ENCODE measurements at regions not wholly inside any gene's neighbourhood (a gene's known extent, or its start where the extent isn't known, plus 50 kb on each side); places are given as distances from the start of the nearest gene placed in this dataset.

DNA sequence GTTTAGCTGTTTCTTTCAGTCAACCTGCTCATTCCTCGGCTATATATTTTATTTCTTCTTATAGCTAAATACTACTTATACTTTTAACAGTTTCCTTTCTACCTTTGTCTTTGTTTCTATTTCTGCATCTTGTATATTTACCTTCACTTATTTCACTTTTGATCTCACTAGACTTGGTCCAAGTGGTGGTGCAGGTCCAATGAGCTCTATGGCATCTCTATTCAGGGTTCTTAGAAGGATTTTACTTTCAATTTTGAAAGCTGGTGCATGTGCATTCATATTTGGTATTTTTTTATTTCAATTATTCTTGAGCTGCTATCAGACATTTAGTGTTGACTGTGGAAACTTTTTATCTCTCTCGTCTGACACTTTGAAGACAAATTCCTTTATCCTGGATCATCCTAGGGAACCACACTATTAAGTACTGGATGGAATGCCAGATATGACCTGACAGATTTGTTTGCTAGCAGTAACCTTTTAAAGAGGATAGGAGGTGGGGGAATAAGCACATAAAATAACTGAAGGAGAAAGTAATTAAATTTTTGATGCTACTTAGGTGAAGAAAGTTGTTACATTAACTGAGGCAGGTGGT is 123.1 kb upstream of the PJA2 start:
- peak; percentile 12 for DNase-seq (ENCODE audit: low read depth)

DNA sequence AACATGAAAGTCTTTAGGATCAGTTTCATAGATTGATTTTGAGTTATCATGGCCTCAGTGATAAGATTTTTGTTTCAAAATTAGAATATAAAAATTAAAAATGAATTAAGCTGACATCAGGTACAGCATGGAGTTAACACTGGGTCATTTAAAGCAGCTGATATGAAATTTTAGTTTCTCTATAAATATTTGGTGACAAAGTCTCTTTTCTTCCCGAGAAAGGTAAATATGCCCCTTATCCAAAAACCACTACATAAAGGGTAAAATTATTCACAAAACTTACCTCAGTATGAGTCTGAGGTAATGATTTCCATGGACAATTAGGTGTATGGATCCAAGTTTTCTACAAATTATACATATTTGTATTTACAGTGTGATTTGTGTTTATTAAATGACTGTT is 121.5 kb upstream of the PJA2 start:
- no peak for DNase-seq (ENCODE audit: low read depth)

DNA sequence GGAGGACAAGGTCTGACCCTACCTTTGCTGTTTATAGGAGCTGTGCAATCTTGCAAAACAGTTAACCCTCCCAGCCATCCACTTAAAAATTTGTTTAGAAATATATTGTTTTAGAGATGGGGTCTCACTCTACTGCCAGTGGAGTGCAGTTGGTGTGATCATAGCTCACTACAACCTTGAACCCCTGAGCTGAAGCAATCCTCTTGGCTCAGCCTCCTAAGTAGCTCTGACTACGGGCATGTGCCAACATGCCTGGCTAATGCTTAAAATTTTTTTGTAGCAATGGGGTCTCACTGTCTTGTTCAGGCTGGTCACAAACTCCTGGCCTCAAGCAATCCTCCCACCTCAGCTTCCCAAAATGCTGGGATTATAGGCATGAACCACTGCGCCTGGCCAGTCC is 120.2 kb upstream of the PJA2 start:
- DNase-seq (ENCODE audit: low read depth), result no peak

DNA sequence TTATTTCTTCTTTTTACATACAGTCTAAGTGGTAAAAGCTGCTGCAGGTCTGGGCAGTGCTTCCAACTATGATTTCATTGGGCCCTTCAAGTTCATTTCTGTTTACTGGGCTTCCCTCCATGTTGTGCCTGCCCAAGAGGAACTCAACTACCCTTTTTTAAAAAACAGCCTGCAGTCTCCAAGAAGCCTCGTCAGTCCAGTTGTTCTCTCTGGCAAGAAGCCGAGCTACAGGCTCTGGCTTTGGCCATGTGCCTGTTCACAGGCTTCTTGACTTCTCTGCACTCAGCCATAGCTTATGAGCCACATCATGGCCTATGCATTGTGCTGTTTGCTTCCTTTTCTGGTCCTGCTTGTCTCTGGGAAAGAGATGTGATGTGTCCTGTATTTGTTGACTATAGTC is 119.7 kb upstream of the PJA2 start:
- peak; percentile 80 for DNase-seq (ENCODE audit: low read depth)

DNA sequence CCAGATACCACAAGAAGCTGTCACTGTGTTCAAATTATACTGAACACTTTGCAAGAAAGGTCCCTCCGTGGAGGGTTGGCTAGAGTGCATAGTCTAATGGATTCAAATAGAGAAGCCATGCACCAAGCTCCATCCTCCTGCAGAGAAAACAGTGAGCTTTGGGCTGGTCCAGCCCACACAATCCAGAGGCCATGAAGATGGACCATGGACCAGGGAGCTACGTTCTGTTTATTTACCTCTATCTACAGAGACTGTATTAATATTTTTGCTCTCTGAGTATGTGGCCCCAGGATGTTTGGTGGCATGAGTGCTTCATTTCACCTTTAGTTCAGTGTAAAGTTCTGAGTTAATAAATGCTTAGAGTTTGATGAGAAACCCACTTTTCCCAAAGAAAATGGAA is 114.8 kb upstream of the PJA2 start:
- no peak for DNase-seq (ENCODE audit: low read depth)

DNA sequence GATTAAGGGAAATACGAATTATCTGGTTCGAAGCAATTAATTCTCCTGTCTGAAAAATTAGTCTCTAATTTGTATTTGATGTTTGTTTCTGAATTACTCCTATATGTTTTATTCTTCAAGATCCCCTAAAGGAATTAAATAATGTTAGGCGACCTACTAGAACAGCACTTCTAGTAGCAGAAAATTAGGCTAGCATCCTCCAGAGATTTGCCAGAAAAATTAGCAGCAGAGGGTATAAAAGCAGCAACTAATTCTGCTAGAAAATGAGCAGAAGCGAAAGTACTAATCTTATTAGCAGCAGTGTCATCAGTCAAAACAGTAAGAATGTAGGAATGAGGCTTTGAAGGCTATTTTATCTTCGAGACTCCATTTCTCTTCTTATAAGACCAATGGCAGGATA is 114.3 kb upstream of the PJA2 start:
- no peak for DNase-seq (ENCODE audit: low read depth)

DNA sequence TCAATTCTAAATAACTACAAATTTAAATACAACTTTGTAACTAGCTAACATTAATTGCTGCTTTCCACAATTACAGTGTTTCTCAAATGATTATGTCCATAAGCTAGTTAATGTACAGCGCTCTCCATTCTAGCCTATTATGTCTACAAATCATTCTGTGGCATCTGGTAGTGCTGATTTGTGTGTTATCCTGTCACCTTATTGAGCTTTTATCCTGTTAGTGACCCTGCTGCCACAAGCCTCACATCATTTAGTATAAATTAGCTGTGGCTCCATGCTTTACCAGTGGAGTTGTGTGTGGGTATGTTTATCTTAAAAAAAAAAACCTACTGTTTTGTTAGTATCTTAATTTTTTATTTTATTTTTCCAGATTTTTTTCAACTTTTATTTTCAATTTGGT is 112.6 kb upstream of the PJA2 start:
- DNase-seq (ENCODE audit: low read depth), result no peak

DNA sequence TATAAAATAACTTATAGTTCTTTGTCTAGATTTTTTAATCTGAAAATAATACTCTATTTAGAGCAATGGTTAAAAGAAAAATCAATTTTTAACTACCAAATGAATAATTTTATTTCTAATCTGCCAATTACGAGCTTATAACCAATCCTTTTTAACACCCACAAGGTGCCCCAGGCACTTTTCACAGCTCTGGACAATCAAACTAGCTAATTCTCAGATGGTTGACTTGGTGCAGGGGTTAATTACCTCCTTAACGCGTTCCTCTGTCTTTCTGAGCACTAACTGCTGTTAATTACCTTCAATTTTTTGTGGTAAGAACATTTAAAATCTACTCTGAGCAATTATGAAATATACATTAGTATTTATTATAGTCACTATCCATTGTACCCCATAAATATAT is 109.6 kb upstream of the PJA2 start:
- no peak for DNase-seq (ENCODE audit: low read depth)

DNA sequence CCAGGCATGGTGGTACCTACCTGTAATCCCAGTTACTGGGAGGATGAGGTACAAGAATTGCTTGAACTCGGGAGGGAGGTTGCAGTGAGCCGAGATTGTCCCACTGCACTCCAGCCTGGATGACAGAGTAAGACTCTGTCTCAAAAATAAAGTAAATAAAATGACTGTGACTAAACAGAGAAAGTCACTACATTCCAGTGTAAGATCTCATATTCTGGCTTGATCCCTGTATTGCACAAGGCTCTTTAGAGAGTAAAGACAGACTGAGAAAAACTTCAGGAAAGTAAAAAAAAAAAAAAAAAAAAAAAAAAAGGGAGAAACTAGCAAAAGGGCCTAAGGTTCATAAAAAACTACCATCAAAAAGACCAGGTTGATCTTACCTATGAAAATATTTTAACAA is 106.6 kb upstream of the PJA2 start:
- DNase-seq (ENCODE audit: low read depth), result peak; percentile 30

DNA sequence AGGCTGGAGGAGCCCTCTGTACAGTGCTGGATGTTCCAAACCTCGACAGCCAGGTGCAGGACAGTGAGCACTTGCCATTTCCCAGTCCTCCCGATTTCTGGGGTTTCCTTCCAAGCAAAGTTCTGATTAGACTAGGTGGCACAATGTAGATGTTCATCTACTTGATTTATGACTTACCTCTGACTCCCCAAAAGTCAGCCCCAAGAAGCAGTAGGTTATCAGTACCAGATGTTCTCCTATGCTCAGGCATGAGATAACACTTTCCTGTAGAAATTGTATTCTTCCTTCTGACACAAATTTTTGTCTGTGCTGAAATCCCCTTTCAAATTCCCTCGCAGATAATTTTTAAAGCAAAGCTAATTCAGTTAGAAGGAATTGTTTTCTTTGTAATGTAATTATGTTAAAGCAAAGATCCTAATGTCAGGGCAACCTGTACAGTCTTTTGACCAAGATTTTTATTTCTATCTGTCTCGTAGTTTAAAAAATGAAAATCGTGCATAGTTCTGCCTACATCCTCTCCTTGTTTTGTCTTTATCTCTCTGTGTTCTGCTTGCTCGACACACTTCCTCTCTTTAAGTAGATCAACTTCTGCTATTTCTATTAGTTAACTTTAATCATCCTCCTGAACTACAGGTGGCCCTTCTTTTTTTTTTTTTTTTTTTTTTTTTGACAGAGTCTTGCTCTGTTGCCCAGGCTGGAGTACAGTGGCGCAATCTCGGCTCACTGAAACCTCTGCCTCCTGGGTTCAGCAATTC is 102.4 kb upstream of the PJA2 start:
- no peak for DNase-seq (ENCODE audit: low read depth)

DNA sequence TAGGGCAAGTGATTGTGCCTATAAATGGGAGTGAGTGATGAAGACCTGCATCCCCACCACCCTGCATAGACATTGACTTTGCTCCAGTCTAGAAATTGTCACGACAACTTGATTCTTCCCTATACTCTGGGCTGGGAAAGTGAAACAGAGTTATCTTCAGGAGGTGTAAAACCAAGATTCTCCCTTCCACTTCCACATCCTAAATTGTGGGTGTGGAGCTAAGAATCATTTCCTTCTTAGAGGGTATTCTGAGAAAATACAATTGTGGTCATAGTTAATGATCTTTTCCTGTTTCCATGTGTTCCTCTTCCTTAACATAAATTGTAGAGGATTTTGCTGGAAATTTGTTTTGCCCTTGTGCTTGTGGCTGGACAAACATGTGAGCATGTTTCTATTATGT is 96.8 kb upstream of the PJA2 start:
- DNase-seq (ENCODE audit: low read depth), result no peak

DNA sequence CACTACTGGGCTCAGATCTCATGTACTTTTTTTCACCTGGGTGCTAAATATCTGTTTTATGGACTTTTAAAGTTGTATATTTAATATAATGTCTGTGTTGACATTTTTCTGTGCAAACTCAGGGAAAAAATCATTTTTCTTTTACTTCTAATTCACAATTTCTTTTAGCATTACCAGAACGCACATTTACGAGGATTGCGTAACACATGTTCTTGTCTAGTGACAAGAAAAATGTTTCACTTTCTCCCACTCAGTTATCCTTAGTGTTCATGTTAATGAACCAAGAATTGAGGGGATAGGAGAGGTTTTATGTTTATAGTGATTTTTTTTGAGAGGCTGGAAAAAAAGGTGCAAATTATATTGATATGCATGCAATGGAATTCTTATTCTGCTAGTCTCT is 86.3 kb upstream of the PJA2 start:
- no peak for DNase-seq (ENCODE audit: low read depth)

DNA sequence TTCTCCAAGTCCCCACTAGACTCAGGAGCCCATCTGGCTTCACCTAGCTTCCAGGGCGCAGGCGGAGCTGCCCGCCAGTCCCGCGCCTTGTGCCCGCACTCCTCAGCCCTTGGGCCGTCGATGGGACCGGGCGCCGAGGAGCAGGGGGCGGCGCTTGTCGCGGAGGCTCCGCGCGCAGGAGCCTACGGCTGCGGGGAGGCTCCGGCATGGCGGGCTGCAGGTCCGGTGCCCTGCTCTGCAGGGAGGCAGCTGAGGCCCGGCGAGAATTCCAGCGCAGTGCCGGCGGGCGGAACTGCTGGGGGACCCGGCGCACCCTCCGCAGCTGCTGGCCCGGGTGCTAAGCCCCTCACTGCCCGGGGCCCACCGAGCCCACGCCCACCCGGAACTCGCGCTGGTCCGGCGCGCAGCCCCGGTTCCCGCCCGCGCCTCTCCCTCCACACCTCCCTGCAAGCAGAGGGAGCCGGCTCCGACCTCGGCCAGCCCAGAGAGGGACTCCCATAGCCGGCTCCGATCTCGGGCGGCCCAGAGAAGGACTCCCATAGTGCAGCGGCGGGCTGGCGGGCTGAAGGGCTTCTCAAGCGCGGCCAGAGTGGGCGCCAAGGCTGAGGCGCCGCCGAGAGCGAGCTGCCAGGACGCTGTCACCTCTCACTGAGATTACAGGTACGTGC is 78.1 kb upstream of the PJA2 start:
- no peak for DNase-seq (ENCODE audit: low read depth)

DNA sequence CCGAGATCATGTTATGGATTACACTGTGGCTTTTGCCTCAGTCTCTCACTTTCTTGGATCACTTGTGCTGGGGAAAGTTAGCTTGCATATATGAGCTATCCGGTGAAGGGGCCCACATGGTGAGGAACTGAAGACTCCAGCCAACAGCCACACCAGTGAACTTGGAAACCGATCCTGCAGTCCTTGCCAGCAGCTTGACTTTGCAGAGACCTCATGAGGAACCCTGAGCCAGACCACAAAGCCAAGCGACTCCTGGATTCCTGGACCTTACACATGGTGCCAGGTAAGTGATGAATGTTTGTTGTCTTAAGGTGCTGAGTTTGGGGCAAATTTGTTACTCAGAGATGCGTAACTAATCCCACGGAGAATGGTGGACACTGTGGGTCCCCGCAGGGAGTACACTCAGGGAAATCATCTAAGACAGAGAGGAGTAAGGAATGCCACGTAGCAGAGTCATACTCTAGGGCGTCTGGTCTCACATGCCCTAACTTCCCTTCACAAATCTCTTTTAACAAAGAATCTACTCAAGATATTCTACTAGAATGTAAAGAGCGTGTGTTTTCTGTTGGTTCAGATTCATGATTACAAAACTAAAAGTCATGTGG is 76.5 kb upstream of the PJA2 start:
- DNase-seq (ENCODE audit: low read depth), result no peak

DNA sequence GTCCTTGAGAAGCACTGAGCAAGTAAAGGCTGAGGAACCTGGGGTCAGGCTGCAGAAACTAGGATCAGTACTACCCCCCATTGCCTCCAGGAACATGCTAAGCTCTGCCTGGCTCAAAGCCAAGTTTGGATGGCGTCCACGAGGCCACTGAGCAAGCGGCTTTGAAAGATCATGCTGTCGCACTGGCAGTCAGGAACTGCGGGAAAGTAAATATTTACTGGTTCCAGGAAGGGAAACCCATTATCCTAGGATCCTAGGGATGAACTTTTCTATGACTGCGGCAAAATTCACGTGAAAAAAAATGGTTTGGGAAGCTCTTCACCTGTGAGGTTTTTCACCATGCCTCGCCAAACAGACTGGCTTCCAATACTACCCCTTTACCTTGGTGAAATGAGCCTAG is 75.3 kb upstream of the PJA2 start:
- no peak for DNase-seq (ENCODE audit: low read depth)

DNA sequence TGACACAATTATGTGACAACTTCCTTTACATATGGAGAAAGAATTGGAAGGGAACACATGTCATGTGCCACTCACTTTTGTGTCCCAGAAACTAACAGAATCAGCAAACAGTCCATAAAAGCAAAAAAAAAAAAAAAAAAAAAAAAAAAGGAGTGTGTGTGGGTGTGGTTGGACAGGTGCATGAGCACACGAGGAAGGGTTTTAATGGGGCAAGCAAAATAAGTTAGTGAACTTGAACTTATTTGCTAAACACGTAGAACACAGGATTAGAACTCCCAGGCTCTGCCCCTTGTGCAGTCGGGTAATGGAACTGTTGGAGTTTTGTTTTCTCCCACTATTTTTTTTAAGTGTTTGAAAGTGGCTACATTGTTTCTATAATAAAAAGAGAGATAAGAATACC is 74.8 kb upstream of the PJA2 start:
- no peak for DNase-seq (ENCODE audit: low read depth)

DNA sequence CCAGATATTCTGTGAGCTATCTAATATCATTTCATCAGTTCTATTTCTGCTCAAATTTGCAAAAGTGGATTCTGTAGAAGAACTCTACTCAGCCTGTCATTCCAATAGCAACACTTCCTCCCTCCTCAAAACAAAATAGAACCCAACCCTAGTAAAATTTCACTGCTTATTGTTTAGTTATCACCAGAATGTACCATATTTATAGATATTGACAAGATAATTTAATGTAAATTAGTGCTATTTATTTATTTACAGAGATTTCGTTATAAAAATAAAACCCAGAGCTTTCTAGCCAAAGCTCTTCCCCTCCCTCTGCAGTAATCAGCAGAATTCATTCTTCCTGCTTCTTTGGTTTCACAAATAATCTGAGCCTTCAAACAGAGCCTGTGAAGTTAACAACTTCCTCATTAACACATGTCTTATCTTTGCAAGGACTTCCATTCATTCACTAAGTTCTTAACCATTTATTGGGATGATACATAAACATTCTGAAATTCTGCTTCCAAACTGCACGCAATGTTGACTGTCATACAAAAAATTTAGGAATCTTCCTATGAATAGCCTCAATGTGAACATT is 73.7 kb upstream of the PJA2 start:
- no peak for DNase-seq (ENCODE audit: low read depth)

DNA sequence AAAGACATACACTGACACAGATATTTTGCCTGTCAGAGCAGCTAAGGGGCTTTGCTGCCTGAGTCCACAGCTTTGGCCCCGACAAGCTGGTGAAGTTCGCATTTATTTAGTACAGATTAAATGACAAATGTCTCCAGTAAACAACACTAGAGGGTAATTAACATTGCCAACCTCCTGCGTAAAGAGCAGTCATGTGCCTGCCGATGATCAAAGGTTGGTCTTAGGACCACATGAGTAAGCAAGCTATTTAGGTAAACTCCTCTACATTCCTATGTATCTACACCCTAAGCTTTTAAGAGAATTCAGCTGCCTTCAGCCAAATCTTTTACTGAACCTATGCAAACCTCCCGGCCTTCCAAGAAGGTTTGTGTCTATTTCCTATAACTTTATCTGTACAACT is 73.0 kb upstream of the PJA2 start:
- no peak for DNase-seq (ENCODE audit: low read depth)

DNA sequence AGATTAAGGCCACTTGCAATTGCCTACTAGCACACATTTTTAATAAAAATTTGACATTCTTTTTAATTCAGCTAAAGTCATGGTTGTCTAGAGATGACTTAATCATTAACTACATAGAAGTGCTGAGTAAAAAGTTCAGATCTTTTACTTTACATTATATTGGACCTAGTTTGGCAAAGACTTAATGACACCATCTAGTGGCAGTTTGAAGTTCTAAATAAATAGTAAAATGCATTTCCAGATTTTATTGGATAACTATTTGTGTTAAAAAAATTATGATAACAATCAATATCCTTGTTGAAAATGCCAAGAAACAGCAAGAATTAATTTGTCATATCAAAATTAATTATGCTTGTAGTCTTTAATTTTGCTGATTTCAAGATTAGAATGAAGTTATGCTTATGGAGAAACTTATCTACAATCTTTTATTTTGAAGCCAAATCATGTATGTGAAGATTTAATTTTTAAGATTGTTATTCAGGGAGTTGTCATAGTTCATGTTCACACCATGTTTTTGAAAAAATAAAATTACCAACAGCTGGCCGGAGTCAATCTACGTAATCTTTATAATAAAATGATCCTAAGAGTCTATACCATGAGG is 69.6 kb upstream of the PJA2 start:
- DNase-seq (ENCODE audit: low read depth), result peak; percentile 19

DNA sequence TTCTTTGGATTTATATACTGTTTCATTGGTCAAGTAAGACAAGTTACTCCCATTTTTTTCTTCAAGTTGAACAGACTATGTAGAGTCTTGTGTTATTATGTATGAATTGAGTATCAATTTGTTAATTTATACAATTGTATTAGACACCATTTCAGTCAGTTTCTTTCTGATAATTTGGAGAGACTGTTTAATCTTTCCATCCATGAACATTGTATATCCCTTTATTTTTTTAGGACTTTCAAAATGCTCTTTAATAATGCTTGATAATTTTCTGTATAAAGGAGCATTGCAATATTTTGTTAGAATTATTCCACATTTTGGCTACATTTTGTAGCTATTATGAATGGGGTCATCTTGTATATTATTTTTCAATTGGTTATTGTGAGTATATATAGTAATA is 69.1 kb upstream of the PJA2 start:
- DNase-seq (ENCODE audit: low read depth), result no peak

DNA sequence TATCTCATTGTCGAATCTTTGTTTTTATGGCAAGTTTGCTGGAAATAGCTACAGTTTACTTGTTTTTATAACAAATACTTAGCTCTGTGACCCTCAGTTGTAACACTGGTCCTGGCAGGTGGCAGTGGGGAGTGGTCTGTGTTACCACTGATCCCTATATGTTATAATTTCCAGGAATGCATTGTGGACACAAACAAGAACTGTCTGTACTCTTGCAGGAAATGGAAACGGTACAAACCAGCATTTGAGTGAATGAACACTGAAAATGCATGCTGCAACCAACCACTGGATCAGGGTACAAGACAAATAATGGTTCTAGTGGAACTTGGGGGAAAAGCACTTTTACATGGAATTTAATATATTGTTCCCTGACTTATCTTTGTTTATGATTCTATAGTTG is 66.5 kb upstream of the PJA2 start:
- DNase-seq (ENCODE audit: low read depth), result no peak
